Testis (tissue), 2 donors: ENCODE measurements at regions not wholly inside any gene's neighbourhood (a gene's known extent, or its start where the extent isn't known, plus 50 kb on each side); places are given as distances from the start of the nearest gene placed in this dataset.

ENCODE experiments used
- DNase-seq: peaks from one replicate; pipeline ENCODE4 v3.0.0-alpha.2; 2019
- H3K27ac ChIP-seq, 2 donors: fragments of 200-600 bp; sonication (generic); one replicate each; pipeline ENCODE4 v1.5.1; 2019
- H3K27me3 ChIP-seq: fragments of 200-600 bp; sonication (generic); one replicate; pipeline ENCODE4 v1.5.1; 2019
- H3K36me3 ChIP-seq: fragments of 200-600 bp; sonication (generic); one replicate; pipeline ENCODE4 v1.5.1; 2017; ENCODE audit warnings: low read depth; ENCODE audit errors: missing control alignments
- H3K4me1 ChIP-seq: fragments of 200-600 bp; sonication (generic); one replicate; pipeline ENCODE4 v1.5.1; 2019
- H3K4me3 ChIP-seq, 2 donors: fragments of 200-600 bp; sonication (generic); one replicate each; pipeline ENCODE4 v1.5.1; 2017 to 2019
- H3K9me3 ChIP-seq: fragments of 200-600 bp; sonication (generic); one replicate; pipeline ENCODE4 v1.5.1; 2017
- CTCF ChIP-seq, 3 experiments: fragments of 450-650 bp in 2 of 3; fragments of 200-600 bp in 1 of 3; sonication (generic) in 1 of 3; IDR thresholded peaks; one replicate each; pipeline ENCODE4 v1.5.1; 2016 to 2019; ENCODE audit warnings: antibody characterized with exemption in 3 of 3, mild to moderate bottlenecking in 2 of 3, moderate library complexity in 1 of 3
- POLR2A ChIP-seq: fragments of 450-650 bp; IDR thresholded peaks from one replicate; pipeline ENCODE4 v1.6.1; 2017; ENCODE audit warnings: antibody characterized with exemption, mild to moderate bottlenecking, moderate library complexity
- WGBS, 2 donors: methylation state at CpG; one replicate each; pipeline ENCODE4 v1.1.5; 2018; 5-methylcytosine and 5-hydroxymethylcytosine counted together
- intact Hi-C: fragments of 100-400 bp; cut with DNase I; formaldehyde crosslinking; loops from one replicate; pipeline ENCODE4 v1.15.1; 2023; ENCODE audit warnings: low total_unique reads

GRCh38 chr6:138576313-138576712, 77.0 kb upstream of the NHSL1 start:
- intact Hi-C loops = no loop called here
- no peak for TF ChIP-seq POLR2A
- no peak for TF ChIP-seq CTCF (IDR thresholded peaks at IDR 0.05)
- WGBS, 2 donors = 77% methylated on average over 6 of the region's 6 CpGs
- Histone ChIP-seq H3K27ac (no peak overlapping the region), H3K27me3 (no peaks in the 10 kb centered on the region), H3K4me3 (no peak overlapping the region), H3K36me3 (no peaks in the 10 kb centered on the region), H3K9me3 (no peaks in the 10 kb centered on the region), H3K4me1 (no peaks in the 10 kb centered on the region)
- no peak for DNase-seq

- Histone ChIP-seq H3K9me3 (no peaks in the 10 kb centered on the region), H3K27ac (no peak overlapping the region), H3K27me3 (no peaks in the 10 kb centered on the region), H3K4me3 (no peak overlapping the region), H3K36me3 (no peaks in the 10 kb centered on the region), H3K4me1 (no peaks in the 10 kb centered on the region)
- DNase-seq = no peak
- TF ChIP-seq CTCF (IDR thresholded peaks at IDR 0.05) (no peak), POLR2A (no peak)
- intact Hi-C loops = no loop called here
- 79 to 88% methylated on average over 9 of the region's 9 CpGs for WGBS, 2 donors
Observed at GRCh38 chr6:138577151-138577915, 78.0 kb upstream of the NHSL1 start.

DNA sequence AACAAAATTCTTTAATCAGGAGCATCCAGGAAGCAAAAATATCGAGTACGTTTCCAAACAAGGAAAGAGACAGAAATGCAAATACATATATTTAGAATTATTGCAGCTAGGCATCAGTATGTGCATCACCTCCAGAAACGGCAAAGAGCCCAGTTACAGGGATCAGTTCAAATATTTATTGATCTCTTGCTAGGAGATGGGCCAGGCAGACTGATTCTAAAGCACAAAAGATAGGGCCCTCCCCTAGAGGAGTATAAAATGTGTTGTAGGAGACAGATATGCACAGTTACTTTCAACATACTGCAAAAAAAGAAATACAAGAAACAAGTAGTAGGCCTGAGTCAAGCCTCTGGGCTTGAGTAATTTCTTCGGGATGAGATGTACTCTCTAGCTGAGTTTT, 80.7 kb upstream of the NHSL1 start:
- no peaks in the 10 kb centered on the region for H3K9me3 ChIP-seq
- H3K4me3 ChIP-seq = no peak overlapping the region
- intact Hi-C loops = no loop called here
- H3K36me3 ChIP-seq = no peaks in the 10 kb centered on the region
- TF ChIP-seq POLR2A = no peak
- H3K4me1 ChIP-seq = no peaks in the 10 kb centered on the region
- DNase-seq = no peak
- no peak overlapping the region for H3K27ac ChIP-seq
- 91 to 93% methylated on average over 4 of the region's 4 CpGs for WGBS, 2 donors
- no peaks in the 10 kb centered on the region for H3K27me3 ChIP-seq

GRCh38 chr6:138580801-138581200, 81.5 kb upstream of the NHSL1 start:
- DNase-seq = no peak
- Histone ChIP-seq H3K27me3 (no peaks in the 10 kb centered on the region), H3K4me3 (no peak overlapping the region), H3K4me1 (no peaks in the 10 kb centered on the region), H3K27ac (no peak overlapping the region), H3K9me3 (no peaks in the 10 kb centered on the region), H3K36me3 (no peaks in the 10 kb centered on the region)
- no peak for TF ChIP-seq POLR2A
- TF ChIP-seq CTCF (IDR thresholded peaks at IDR 0.05) = no peak
- 83 to 86% methylated on average over 6 of the region's 6 CpGs for WGBS, 2 donors
- intact Hi-C loops = no loop called here

- Histone ChIP-seq H3K27me3 (no peaks in the 10 kb centered on the region), H3K36me3 (no peaks in the 10 kb centered on the region), H3K4me3 (no peak overlapping the region), H3K4me1 (no peaks in the 10 kb centered on the region), H3K27ac (no peak overlapping the region), H3K9me3 (no peaks in the 10 kb centered on the region)
- DNase-seq = no peak
- intact Hi-C loops = no loop called here
- TF ChIP-seq CTCF (IDR thresholded peaks at IDR 0.05) (no peak), POLR2A (no peak)
- WGBS, 2 donors = 79 to 91% methylated on average over 4 of the region's 4 CpGs
Observed at GRCh38 chr6:138582573-138582972, 83.3 kb upstream of the NHSL1 start.
